Upper lobe of right lung (tissue), 1 donor: ENCODE measurements at regions not wholly inside any gene's neighbourhood (a gene's known extent, or its start where the extent isn't known, plus 50 kb on each side); places are given as distances from the start of the nearest gene placed in this dataset.

Source experiments
- ATAC-seq: fragments of 200-7000 bp; cut with Tn5 transposase; one replicate; pipeline ENCODE4 v1.9.1; 2020; ENCODE audit warnings: mild to moderate bottlenecking, moderate library complexity
- DNase-seq: peaks from one replicate; pipeline ENCODE4 v3.0.0-alpha.2; 2020
- H3K27ac ChIP-seq: fragments of 200-600 bp; one replicate; pipeline ENCODE4 v1.8.0; 2022
- H3K27me3 ChIP-seq: fragments of 200-600 bp; one replicate; pipeline ENCODE4 v1.8.0; 2022; ENCODE audit warnings: mild to moderate bottlenecking
- H3K36me3 ChIP-seq: fragments of 200-600 bp; one replicate; pipeline ENCODE4 v1.8.0; 2022
- H3K4me1 ChIP-seq: fragments of 200-600 bp; one replicate; pipeline ENCODE4 v1.8.0; 2022
- H3K4me3 ChIP-seq: fragments of 200-600 bp; one replicate; pipeline ENCODE4 v1.8.0; 2022; ENCODE audit warnings: mild to moderate bottlenecking
- H3K9me3 ChIP-seq: fragments of 200-600 bp; one replicate; pipeline ENCODE4 v1.8.0; 2022
- intact Hi-C: fragments of 100-400 bp; cut with DNase I; formaldehyde crosslinking; loops from one replicate; pipeline ENCODE4 v1.11.0; 2022
- TF ChIP-seq, protein P1 (sequence below): fragments of 200-600 bp; IDR thresholded peaks from one replicate; pipeline ENCODE4 v1.8.0; 2022; ENCODE audit warnings: antibody characterized with exemption
- donor health status: DM: no; HTN: yes; CAD: no; lungs with severe emphysema.

DNA sequence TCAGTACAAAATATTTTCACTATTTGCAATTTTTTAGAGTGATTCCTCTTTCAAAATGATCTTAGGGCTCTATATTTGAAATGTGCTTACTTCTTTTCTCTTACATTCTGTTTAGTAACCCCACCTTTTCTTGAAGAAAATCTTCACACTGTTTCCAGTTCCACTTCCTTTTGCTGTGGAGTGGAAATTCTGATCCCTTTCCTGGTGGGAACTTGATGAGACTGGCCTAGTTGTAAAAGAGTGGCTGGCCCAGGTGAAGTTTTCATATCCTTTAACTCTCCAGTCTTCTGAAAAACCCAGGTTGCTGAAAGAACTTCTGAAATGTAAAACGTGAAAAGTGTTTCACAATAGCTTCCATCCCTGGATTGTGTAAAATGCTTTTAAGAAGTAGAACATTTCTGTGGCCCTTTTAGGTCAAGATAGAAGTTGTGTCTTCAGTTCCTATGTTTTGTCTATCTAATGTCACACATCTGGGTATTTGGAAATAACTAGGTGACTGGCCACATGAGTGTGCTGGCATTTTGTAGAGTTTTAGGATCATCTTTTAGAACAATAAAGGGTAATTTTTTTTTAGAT lies 84.8 kb upstream of the LRIG1 start:
- H3K27ac ChIP-seq, result no peak overlapping the region
- TF ChIP-seq, protein P1, sequence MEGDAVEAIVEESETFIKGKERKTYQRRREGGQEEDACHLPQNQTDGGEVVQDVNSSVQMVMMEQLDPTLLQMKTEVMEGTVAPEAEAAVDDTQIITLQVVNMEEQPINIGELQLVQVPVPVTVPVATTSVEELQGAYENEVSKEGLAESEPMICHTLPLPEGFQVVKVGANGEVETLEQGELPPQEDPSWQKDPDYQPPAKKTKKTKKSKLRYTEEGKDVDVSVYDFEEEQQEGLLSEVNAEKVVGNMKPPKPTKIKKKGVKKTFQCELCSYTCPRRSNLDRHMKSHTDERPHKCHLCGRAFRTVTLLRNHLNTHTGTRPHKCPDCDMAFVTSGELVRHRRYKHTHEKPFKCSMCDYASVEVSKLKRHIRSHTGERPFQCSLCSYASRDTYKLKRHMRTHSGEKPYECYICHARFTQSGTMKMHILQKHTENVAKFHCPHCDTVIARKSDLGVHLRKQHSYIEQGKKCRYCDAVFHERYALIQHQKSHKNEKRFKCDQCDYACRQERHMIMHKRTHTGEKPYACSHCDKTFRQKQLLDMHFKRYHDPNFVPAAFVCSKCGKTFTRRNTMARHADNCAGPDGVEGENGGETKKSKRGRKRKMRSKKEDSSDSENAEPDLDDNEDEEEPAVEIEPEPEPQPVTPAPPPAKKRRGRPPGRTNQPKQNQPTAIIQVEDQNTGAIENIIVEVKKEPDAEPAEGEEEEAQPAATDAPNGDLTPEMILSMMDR, result no peak
- no peaks in the 10 kb centered on the region for H3K27me3 ChIP-seq
- H3K36me3 ChIP-seq, result no peaks in the 10 kb centered on the region
- intact Hi-C loops, result no loop called here
- H3K9me3 ChIP-seq, result no peaks in the 10 kb centered on the region
- ATAC-seq, result no peak
- DNase-seq, result no peak
- H3K4me3 ChIP-seq, result no peak overlapping the region
- H3K4me1 ChIP-seq, result no peaks in the 10 kb centered on the region

DNA sequence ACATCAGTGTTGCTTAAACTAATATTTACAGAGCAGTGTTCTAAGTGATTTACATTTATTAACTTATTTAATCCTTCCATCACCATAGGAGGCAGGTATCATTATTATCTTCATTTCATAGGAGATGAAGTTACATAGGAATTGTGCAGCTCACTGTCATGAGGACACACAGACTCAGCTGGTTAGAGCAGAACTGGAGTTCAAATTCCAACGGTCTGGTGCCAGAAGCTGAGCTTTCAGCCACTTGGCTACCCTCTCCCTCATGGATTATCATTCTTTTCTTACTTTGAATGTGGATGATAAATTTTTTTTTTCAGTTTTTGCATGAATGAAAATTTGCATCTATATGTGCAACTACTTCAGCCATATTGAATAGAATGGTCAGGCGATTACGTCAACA lies 86.0 kb upstream of the LRIG1 start:
- Histone ChIP-seq H3K9me3 (no peaks in the 10 kb centered on the region), H3K36me3 (no peaks in the 10 kb centered on the region), H3K27ac (no peak overlapping the region), H3K4me3 (no peak overlapping the region), H3K4me1 (no peaks in the 10 kb centered on the region), H3K27me3 (no peaks in the 10 kb centered on the region)
- intact Hi-C loops, result no loop called here
- TF ChIP-seq, protein P1, result no peak
- DNase-seq (no peak), ATAC-seq (no peak)

DNA sequence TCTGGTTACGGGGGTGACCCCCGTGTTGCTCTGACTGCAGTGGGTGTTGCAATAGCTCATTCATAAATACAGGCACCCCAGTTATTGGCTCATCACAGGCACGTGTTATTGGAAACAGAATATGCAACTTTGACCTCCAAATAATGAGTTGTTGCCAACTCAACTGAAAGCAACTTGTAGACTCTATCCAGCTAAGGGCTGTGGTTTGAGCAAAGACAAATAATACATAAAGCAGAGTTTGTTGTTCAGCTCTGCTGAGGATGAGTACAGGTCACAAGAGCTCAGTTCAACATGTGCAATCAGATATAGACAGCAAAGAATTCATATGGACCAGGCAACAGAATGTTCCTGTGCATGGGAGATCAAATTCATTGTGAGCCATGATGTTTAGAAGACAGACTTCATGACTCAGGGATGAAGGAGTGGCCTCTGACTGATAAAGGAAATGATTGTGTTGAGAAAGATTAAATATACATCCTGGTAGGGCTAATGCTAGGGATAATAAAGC lies 87.6 kb upstream of the LRIG1 start:
- no peaks in the 10 kb centered on the region for H3K36me3 ChIP-seq
- H3K27me3 ChIP-seq, result no peaks in the 10 kb centered on the region
- DNase-seq, result no peak
- no peaks in the 10 kb centered on the region for H3K9me3 ChIP-seq
- H3K4me3 ChIP-seq, result no peak overlapping the region
- ATAC-seq, result no peak
- intact Hi-C loops, result no loop called here
- TF ChIP-seq, protein P1, result no peak
- no peaks in the 10 kb centered on the region for H3K4me1 ChIP-seq
- H3K27ac ChIP-seq, result no peak overlapping the region

DNA sequence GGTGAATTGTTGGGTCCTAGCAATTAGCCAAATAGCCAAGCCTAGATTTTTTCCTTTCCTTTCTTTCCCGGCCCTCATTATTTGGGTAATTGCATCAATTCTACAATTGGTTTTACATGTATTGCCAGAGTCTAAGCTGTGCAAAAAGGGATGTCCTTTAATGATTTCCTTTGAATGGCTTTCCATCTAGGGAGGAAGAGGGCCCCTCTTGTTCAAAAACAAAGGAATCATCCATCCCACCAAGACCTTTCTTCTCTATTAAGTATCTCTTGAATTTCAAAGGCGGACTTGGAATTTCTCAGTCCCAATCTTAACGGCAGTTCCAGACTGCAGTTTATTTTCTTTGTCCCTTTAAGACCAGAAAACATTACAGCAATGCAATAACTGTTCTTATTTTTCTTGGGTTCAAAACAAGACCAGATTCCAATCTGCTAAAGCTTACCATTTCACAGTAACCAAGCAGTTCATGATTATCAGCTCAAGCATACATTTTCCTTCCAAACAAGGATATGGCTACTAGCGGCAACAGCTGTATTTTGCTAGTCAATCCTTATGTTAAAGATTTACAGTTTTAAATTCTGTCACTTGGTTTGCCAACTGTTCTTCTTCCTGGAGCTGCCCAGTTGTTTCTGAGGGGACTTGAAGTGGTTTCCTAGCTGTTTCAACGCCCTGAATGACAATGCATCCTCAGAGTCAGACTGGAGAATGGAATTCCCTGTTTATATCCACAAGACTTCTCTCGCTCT lies 91.4 kb upstream of the LRIG1 start:
- no peak overlapping the region for H3K4me3 ChIP-seq
- intact Hi-C loops, result no loop called here
- ATAC-seq (no peak), DNase-seq (no peak)
- no peak overlapping the region for H3K27ac ChIP-seq
- H3K9me3 ChIP-seq, result no peaks in the 10 kb centered on the region
- no peaks in the 10 kb centered on the region for H3K36me3 ChIP-seq
- no peaks in the 10 kb centered on the region for H3K4me1 ChIP-seq
- H3K27me3 ChIP-seq, result no peaks in the 10 kb centered on the region
- TF ChIP-seq, protein P1, result no peak

DNA sequence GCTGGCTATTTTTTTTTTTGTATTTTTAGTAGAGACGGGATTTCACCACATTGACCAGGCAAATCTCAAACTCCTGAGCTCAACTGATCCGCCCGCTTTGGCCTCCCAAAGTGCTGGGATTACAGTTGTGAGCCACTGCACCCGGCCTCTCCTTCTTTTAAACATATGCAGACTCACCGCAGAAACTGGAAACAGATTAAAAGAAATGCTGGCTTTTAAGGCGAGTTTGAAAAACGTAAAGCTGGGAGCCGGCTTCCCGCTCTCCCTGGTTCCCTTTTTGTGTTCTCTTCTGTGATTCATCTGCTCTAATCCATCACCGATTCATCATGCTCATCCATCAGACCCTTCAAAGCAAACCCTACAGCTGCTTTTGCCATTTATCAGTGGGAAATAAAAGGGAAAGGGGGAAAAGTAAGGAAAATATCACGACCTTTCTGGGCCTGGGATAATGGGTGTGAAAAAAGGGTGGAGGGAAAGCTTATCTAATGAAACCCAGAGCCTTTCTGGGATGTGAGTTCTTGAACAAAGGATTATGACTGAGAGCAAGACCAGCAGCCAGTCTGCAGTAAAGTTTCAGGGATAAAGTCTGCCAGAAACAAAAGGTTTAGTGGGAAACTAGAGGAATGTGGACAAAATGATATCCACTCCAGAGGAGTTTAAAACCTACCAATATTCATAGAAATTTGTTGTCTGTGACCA lies 92.3 kb upstream of the LRIG1 start:
- DNase-seq (no peak), ATAC-seq (no peak)
- H3K4me1 ChIP-seq, result no peaks in the 10 kb centered on the region
- TF ChIP-seq, protein P1, result no peak
- no peaks in the 10 kb centered on the region for H3K27me3 ChIP-seq
- no peaks in the 10 kb centered on the region for H3K9me3 ChIP-seq
- no peak overlapping the region for H3K4me3 ChIP-seq
- no peaks in the 10 kb centered on the region for H3K36me3 ChIP-seq
- intact Hi-C loops, result no loop called here
- no peak overlapping the region for H3K27ac ChIP-seq
